Activated effector memory CD4-positive, alpha-beta T cell treated with anti-CD3 and anti-CD28 coated beads, Interleukin-2, amount 50 U/mL, for 16 hours (primary cell): ENCODE measurements at regions not wholly inside any gene's neighbourhood (a gene's known extent, or its start where the extent isn't known, plus 50 kb on each side); places are given as distances from the start of the nearest gene placed in this dataset.
"Not testable (repeated sequence)": the region's sequence is repeated elsewhere in the genome, so short reads cannot be mapped to it uniquely, and the experiment has no call there.

Experiments
- DNase-seq: peaks from one replicate; pipeline ENCODE4 v3.0.0-alpha.2; 2020

GRCh38 chr17:27066315-27066714, 227.6 kb upstream of the WSB1 start:
- DNase-seq = no peak

- no peak for DNase-seq
Measured at GRCh38 chr17:27069842-27070508, 223.9 kb upstream of the WSB1 start.

- DNase-seq = no peak
Measured at GRCh38 chr17:27070836-27071235, 223.1 kb upstream of the WSB1 start.

- DNase-seq = no peak
Measured at GRCh38 chr17:27072885-27073284, 221.0 kb upstream of the WSB1 start.

- DNase-seq = no peak
Measured at GRCh38 chr17:27076814-27077213, 217.1 kb upstream of the WSB1 start.

GRCh38 chr17:27078296-27078695, 215.6 kb upstream of the WSB1 start:
- no peak for DNase-seq

GRCh38 chr17:27079660-27080059, 214.3 kb upstream of the WSB1 start:
- DNase-seq = no peak

GRCh38 chr17:27081002-27081638, 212.8 kb upstream of the WSB1 start:
- DNase-seq = no peak

GRCh38 chr17:27082023-27082774, 211.7 kb upstream of the WSB1 start:
- no peak for DNase-seq

- no peak for DNase-seq
Measured at GRCh38 chr17:27082775-27083154, 211.1 kb upstream of the WSB1 start.

GRCh38 chr17:27083408-27084185, 210.3 kb upstream of the WSB1 start:
- DNase-seq = no peak

- no peak for DNase-seq
Measured at GRCh38 chr17:27085517-27085916, 208.4 kb upstream of the WSB1 start.

- no peak for DNase-seq
Measured at GRCh38 chr17:27086526-27086925, 207.4 kb upstream of the WSB1 start.

- no peak for DNase-seq
Measured at GRCh38 chr17:27087935-27088766, 205.8 kb upstream of the WSB1 start.

- no peak for DNase-seq
Measured at GRCh38 chr17:27088767-27089078, 205.2 kb upstream of the WSB1 start.

GRCh38 chr17:27089079-27089928, 204.6 kb upstream of the WSB1 start:
- not testable (repeated sequence) for DNase-seq

GRCh38 chr17:27089929-27090247, 204.0 kb upstream of the WSB1 start:
- no peak for DNase-seq

GRCh38 chr17:27090450-27091042, 203.4 kb upstream of the WSB1 start:
- not testable (repeated sequence) for DNase-seq

GRCh38 chr17:27091043-27091497, 202.8 kb upstream of the WSB1 start:
- no peak for DNase-seq

- not testable (repeated sequence) for DNase-seq
Measured at GRCh38 chr17:27094179-27094578, 199.7 kb upstream of the WSB1 start.

- not testable (repeated sequence) for DNase-seq
Measured at GRCh38 chr17:27095821-27096220, 198.1 kb upstream of the WSB1 start.
